ENCODE measurements at regions not wholly inside any gene's neighbourhood (a gene's known extent, or its start where the extent isn't known, plus 50 kb on each side); places are given as distances from the start of the nearest gene placed in this dataset.
"Not testable (repeated sequence)": the region's sequence is repeated elsewhere in the genome, so short reads cannot be mapped to it uniquely, and the experiment has no call there.

GRCh38 chrX:40224658-40225057 is 126.9 kb upstream of the BCOR start:
- DNase-seq: no peak

DNA sequence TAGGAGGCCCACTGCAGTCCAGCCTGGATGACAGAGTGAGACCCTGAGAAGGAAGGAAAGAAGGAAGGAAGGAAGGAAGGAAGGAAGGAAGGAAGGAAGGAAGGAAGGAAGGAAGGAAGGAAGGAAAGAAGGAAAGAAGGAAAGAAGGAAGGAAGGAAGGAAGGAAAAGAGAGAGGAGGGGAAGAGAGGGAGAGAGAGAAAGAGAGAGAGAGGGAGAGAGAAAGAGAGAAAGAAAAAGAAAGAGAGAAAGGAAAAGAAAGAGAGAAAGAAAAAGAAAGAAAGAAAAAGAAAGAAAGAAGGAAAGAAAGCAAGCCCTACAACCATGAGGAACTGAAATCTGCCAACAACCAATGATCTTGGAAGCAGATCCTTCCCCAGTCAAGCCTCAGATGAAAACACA is 124.9 kb upstream of the BCOR start:
- DNase-seq: not testable (repeated sequence)

DNA sequence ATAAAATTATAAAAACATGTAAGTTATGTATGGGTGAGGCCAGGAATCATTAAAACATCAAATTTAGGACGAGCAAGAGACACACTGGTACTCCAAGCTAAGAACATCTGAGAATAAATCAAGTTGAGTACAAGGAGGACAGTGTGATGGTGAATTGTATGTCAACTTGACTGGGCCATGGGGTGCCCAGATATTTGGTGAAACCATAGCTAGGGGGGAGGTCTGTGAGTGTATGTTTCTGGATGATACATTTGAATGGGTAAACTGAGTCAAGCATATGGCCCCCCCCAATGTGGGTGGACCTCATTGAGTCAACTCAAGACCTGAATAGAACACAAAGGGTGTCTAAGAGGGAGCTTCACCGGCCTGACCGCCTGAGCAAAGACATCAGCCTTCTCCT is 115.3 kb upstream of the BCOR start:
- DNase-seq: no peak

- no peak for DNase-seq
Measured at GRCh38 chrX:40209951-40210617, 112.3 kb upstream of the BCOR start.

DNA sequence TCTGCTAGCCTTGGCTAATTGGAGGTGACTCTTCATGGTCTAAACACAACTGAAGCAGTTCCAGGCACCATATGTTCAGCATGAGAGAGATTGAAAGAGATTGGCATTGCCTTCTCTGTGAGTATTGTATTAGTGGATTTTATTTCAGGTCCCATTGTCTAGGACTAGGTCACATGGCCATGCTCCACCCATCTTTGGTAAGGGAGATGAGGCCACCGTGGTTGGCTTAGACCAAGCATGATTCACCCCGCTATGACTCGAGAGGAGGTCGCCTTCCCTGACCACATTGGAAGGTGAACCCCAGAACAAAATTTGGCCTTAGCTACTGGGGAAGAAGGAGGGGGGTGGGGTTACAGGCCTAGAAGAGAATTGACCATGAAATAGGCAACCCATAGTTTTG is 109.9 kb upstream of the BCOR start:
- DNase-seq: no peak

DNA sequence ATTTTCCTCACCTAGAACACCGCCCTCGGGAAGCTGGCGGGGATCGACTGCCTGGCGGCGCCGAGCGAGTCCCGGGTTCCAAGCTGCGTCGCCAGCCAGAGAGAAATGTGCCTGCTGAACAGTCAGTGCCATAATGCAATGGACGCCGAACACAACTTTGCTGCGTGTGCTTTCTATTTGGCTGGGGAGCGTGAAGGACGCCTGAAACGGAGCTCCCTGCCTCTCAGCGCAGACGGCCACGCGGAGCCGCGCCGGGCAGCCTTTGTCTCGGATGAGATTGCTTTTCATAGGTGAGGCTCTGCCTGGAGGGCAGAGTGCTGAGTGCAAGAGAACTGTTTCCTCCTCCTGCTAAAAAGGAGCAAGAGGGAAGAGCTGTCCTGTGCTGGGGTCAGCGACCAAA is 107.7 kb upstream of the BCOR start:
- no peak for DNase-seq

DNA sequence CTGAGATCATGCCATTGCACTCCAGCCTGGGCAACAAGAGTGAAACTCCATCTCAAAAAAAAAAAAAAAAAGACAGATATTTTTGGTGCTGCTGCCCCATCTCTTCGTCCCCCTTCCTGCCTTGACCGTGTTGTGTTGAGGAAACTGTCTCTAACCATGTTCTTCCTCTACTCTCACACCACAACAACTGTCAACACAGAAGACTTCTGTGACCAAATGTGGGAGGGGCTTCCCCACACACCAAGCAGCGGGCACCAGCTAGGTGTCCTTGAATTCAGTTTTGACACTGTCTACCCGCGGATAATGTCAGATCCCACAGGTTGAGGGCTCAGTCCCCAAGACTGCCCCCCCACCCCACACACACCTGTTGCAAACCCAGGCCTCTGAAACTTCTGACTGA is 104.7 kb upstream of the BCOR start:
- DNase-seq: no peak

DNA sequence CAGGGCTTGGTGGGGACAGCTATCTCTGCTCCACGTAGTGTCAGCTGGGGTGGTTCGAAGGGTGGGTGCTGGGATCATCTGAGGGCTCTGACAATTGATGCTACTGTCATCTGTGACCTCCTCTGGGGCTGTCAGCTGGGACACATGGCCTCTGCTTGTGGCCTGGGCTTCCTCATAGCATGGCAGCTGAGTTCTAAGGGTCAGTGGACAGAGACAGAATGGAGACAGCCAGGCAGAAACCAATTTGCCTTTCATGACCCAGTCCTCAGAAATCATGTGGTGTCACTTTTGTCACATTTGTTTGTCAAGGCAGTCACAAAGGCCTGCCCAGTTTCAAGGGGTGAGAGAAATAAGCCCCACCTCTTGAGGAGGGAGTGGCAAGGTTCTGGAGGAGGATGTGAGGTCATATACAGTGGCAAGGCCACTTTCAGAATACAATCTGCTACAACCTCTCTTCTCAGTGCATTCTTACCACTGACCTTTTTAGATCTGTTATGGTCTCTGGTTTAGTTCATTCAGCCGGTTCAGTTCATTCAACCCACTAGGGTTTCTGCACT is 103.6 kb upstream of the BCOR start:
- no peak for DNase-seq

- DNase-seq: peak; percentile 29
Measured at GRCh38 chrX:40199704-40200103, 101.9 kb upstream of the BCOR start.

DNA sequence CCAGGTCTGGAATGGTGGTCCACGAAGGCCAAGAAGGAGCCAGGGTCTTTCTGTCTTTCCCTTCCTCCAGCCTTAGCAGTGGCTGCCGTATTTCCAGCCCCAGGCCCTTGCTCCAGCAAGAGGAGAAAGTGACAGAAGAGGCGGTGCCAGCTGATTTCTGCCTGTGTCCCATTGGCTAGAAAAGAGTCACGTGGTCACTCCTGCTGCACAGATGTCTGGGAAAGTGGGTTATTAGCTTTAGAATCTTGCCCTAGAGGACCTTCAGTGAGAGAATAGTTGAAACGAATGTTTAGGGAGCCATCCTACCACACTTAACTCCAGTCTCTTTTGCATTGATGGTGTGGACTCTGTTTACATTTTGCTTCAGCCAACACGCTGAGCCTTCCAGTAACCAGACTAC is 99.3 kb upstream of the BCOR start:
- no peak for DNase-seq

DNA sequence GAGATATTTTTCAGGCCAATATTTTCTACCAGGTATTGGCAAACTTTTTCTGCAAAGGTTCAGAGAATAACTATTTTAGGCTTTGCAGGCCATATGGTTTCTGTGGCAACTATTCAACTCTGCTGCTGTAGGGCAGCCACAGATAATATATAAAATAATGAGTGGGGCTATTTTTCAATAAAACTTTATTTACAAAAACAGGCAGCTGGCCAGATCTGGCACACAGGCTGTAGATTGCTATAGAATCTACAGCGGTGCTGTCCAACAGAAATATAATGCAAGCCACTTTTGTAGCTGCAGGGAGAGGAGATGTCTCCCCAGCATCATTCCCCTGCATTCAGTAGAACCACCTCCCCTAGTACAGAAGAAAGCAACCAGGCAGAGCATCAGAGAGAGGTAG is 97.6 kb upstream of the BCOR start:
- no peak for DNase-seq

- no peak for DNase-seq
Measured at GRCh38 chrX:40192196-40192595, 94.4 kb upstream of the BCOR start.

GRCh38 chrX:40189637-40190036 is 91.9 kb upstream of the BCOR start:
- DNase-seq: no peak

DNA sequence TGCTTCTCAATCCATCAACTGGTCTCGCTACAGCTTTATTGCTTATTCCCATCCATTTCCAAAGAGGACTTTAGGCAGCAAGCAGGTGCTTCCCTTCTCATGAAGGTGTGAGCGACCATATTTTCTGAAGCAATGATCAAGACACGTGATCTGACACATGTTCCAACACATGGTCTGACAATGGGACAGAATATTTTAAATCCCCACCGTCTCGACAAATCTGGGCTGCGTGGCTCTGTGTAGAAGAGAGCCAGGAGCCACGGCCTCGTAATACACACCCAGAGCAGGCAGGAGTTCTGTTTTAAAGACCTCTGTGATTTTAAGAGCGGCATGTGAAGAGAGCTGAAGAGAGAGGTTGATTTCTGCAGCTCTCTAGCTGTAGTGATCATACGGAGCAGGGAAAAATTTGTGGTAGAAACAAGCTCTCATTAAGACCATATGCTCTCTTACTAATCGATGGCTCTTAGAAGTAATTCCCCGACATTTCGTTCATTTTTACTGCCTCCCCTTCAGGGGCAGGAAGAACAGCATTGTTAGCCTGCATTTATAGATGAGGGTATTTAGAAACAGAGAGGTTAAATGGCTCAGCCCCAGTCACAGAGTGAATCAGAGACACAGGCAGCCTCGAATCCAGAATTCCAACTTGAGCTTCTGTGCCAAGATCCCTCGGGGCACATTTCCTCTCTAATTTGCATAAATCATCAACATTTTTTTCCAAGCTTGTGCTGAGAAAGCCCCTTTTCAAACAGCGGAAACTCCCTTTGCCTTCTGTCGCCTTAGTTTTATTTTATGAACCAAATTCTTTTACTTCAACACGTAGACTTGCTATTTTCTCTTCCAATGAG is 91.0 kb upstream of the BCOR start:
- no peak for DNase-seq

DNA sequence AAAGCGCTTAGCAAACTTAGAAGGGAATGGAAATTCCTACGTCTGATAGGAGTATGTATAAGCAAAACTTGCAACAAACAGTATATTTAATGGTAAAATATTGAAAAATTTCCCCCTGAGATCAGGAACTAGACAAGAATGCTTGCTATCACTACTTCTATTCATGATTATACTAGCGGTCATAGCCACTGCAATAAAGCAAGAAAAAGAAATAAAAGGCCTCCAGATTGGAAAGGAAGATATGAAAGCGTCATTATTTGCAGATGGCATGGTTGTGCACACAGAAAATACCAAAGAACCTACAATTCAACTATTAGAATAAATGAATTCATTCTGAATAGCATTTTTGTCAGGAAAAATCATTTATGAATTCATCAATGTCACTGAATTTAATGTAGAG is 87.2 kb upstream of the BCOR start:
- DNase-seq: no peak

GRCh38 chrX:40182615-40183014 is 84.9 kb upstream of the BCOR start:
- no peak for DNase-seq

DNA sequence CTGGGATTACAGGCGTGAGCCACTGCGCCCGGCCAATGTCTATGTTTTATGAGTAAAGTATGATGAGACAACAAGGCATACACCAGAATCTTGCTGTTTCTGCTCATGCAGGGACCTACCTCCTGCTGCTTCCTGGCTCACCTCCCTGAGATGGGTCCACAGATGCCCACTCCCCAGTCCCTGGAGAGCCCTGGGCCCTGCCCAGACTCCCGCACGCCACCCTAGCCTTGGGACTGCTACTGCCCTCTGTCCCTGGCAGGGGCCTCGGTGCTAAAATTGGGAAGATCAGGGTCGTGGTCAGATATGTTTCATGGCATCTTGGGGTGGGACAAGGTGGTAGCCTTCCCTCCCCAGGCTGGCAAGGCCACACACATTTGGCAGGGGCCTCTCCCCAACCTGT is 84.3 kb upstream of the BCOR start:
- DNase-seq: no peak

GRCh38 chrX:40179283-40179682 is 81.5 kb upstream of the BCOR start:
- no peak for DNase-seq

GRCh38 chrX:40177942-40178715 is 80.4 kb upstream of the BCOR start:
- DNase-seq: no peak

DNA sequence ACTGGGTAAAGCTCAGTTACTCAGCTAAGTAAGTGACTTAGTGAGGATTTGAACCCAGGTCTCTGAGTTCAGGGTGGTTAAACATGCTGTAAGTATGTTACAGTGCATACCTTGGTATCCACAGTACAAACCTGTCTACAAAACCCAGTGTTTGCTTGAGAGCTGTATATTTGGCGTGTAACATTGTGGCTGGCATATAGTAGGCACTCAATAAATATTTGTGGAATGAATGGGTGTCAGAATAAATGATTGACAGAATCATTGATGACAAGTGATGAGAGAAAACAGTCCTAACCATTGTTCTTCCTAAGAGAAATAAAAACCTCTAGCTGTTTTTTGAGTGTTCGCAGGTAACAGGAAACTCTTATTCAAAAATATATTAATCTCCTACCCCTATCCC is 79.7 kb upstream of the BCOR start:
- no peak for DNase-seq

GRCh38 chrX:40177117-40177430 is 79.3 kb upstream of the BCOR start:
- no peak for DNase-seq

DNA sequence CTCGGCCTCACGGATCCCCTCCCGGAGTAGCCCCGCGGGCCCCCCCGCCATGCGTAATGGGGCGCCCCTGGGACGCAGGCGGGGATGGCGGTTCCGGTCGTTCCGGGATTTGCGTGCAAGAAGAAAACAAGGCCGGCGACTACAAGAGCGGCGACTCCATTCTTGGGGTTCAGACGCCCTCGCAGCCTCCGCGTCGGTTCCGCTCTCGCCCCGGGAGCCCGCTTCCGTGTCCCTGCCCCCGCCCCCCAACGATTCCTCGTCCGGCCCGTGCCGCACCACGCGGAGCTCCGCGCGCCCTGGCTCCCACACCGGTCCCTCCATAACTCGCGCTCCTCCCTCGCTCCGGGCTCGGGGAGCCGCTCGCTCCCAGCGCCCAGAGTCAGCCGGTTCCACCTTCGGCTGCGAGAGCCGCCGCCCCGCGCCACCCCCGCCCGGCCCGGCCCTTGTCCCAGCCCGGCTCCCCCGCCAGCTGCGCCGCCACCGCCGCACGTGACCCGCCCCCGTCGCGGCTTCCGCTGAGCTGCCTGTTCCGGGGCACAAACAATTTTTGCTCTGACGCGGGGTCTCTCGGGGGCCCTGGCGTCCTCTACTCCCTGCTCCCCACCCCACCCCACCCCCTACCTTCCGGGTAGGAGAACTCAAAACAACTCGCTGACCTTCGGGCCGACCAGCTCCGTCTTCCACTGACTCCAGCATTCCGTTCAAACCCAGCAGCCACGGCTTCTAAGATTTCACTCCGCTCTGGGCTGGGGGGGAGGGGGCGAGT is 78.8 kb upstream of the BCOR start:
- peak; percentile 84 for DNase-seq

All from right hindlimb (tissue), 1 donor.